ENCODE measurements at regions not wholly inside any gene's neighbourhood (a gene's known extent, or its start where the extent isn't known, plus 50 kb on each side); places are given as distances from the start of the nearest gene placed in this dataset.
"Not testable (repeated sequence)": the region's sequence is repeated elsewhere in the genome, so short reads cannot be mapped to it uniquely, and the experiment has no call there.

DNA sequence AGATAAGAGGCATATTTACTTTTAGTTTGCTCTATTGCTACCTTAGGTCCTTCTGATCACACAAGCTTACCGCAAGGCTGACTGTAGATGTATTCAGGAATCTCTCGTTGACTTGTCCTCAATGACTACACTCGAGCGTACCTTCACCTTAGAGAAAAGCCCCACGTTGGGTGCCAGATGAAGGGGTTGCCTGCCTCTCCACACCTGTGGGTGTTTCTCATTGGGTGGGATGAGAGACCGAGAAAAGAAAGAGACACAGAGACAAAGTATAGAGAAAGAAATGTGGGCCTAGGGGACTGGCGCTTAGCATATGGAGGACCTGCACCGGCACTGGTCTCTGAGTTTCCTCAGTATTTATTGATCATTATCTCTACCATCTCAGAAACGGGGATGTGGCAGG, 51.8 kb downstream of the ASCL4 start:
- no peak for DNase-seq (ENCODE audit: low spot score)

GRCh38 chr12:107829271-107829670, 54.8 kb downstream of the ASCL4 start:
- DNase-seq (ENCODE audit: low spot score) = no peak

GRCh38 chr12:107832441-107832840, 57.9 kb downstream of the ASCL4 start:
- DNase-seq (ENCODE audit: low spot score) = no peak

- no peak for DNase-seq (ENCODE audit: low spot score)
Observed at GRCh38 chr12:107840186-107840585, 65.7 kb downstream of the ASCL4 start.

GRCh38 chr12:107843351-107844311, 69.1 kb downstream of the ASCL4 start:
- no peak for DNase-seq (ENCODE audit: low spot score)

DNA sequence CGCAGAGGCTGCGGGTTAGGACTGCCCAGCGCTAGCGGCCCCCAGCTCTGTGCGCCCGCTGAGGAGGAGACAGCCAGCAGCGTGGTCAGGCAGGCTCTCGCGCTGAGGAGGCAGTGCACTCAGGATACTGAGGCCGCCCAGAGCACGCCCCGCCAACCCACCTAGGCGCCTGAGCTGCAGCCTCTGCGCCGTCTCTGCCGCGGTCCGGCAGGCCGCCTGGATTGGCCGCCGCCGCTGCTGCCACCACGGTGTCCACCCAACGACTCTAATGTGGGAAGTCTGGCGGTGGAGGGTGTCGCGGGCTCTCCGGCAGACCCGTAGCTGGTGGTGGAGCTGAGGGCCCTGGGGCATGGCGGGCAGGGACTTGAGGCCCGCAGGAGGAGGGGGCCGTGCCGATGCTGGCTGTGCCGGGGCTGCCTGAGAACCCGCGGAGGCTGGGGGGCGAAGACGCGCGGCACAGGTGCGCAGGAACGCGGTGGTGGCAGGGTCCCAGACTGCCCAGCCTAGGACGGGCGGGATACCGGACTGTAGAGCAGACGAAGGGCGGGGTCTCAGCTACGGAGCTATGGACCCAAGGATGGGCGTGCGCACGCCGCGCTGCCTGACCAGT, 69.9 kb downstream of the ASCL4 start:
- no peak for DNase-seq (ENCODE audit: low spot score)

GRCh38 chr12:107845226-107845979, 70.9 kb downstream of the ASCL4 start:
- DNase-seq (ENCODE audit: low spot score) = no peak

GRCh38 chr12:107845980-107846659, 71.6 kb downstream of the ASCL4 start:
- DNase-seq (ENCODE audit: low spot score) = no peak

DNA sequence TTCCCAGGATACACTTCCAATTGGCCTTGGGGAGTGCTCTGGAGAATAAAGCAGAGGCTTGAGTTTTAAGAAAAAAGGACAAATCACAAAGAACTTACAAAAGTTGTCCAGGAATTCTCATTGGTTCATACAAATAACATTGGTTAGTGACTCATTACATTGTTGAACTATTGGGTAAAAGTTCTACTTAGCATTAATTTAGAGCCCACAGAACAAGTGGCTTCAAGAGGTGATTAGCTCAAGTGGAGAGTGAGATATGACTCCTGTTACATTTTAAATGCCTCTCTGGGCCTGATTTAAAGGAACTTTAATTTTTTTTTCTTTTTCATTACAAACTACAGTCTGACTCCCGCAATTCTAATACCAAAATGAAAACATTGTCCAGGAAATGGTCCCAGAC, 72.9 kb downstream of the ASCL4 start:
- no peak for DNase-seq (ENCODE audit: low spot score)

GRCh38 chr12:107847830-107848229, 73.3 kb downstream of the ASCL4 start:
- DNase-seq (ENCODE audit: low spot score) = no peak

- DNase-seq (ENCODE audit: low spot score) = no peak
Observed at GRCh38 chr12:107853479-107853878, 79.0 kb downstream of the ASCL4 start.

DNA sequence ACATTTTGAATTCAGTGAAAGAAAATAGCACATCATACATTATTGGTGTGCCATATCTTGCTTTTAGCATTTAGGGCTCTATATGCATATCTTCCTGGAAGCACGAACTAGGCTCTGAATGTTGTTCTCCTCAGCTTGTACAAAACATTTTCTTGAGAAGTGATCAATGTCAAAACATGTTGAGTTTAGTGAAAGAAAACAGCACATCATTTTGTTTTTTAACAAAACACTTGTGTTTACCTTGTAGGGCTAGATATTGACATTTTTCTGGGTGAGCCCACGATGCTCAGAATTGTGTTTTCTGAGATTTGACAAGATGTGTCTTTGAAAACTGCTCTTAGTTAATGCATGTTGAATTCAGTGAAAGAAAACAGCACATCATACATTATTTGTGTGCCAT, 81.0 kb downstream of the ASCL4 start:
- DNase-seq (ENCODE audit: low spot score) = no peak

DNA sequence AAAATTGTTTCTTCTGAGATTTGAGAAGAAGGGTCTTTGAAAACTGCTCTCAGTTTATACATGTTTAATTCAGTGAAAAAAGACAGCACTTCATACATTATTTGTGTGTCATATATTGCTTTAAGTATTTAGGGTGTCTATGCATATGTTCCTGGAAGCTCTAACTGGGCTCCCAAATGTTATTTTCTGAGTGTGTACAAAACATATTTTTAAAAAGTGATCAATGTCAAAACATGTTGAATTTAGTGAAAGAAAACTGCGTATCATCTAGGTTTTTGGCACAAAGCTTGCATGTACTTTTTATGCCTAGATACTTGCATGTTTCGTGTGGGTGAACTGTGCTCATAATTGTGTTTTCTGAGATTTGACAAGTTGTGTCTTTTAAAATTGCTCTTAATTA, 81.6 kb downstream of the ASCL4 start:
- no peak for DNase-seq (ENCODE audit: low spot score)

GRCh38 chr12:107857191-107857590, 82.7 kb downstream of the ASCL4 start:
- DNase-seq (ENCODE audit: low spot score) = no peak

DNA sequence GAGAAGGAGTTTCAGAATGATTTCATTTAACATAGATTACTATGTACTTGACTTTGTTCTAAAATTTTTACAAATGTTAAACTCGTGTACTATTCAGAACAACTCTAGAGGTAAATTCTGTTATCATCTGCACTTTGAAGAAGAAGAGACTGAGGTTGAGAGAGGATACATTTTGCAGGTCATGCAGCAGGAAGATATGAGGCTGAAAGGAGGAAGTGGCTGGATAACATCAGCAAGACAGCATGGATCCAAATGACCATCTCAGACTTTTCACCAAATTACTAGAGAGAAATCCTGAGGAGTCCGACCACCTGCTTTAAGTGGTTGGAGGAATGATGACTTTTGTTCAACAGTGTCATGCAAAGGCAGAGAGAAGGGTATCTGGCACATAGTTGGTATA, 84.9 kb downstream of the ASCL4 start:
- DNase-seq (ENCODE audit: low spot score) = no peak

DNA sequence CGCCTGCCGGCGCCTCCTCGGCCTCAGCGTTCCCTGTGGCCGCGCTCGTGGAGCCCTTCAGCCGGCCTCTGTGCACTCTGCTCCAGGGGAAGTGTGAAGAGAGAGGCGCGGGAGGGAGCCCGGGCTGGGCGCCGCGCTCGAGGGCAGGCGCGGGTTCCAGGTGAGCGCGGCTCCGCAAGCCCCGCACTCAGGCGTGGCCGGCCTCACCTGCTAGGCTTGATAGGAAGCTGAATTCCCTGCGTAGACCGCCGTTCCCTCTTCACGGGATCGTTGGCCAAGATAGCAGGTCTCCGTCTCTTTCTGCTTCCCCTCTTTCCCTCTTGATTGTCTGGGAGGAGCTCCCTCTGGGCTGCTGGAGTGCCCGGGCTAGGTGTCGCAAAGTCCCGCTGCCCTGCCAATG, 89.7 kb downstream of the ASCL4 start:
- DNase-seq (ENCODE audit: low spot score) = no peak

DNA sequence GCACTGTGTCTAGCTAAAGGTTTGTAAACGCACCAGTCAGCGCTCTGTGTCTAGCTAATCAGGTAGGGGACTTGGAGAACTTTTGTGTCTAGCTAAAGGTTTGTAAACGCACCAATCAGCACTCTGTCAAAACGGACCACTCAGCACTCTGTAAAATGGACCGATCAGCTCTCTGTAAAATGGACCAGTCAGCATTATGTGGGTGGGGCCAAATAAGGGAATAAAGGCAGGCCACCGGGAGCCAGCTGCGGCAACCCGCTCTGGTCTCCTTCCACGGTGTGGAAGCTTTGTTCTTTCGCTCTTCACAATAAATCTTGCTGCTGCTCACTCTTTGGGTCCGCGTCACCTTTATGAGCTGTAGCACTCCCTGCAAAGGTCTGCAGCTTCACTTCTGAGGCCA, 90.2 kb downstream of the ASCL4 start:
- not testable (repeated sequence) for DNase-seq (ENCODE audit: low spot score)

DNA sequence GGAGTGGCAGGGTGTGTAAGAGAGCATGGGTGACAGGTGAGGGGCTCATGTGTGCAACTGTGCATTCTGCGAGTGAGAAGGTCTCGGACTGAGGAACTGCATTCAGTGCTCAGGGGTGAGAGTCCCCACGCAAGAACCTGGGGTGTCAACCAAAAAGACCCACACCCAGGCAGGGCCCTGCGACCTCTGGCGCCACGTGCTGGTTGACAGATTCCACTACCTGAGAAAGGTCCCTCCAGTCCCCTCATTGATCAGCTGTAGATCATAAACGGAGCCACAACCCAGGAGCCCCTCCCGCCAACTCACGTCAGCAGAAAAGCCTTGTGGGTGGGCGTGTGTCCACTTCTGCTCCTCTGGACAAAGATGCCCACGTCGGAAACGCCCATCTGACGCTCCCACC, 98.7 kb downstream of the ASCL4 start:
- no peak for DNase-seq (ENCODE audit: low spot score)

DNA sequence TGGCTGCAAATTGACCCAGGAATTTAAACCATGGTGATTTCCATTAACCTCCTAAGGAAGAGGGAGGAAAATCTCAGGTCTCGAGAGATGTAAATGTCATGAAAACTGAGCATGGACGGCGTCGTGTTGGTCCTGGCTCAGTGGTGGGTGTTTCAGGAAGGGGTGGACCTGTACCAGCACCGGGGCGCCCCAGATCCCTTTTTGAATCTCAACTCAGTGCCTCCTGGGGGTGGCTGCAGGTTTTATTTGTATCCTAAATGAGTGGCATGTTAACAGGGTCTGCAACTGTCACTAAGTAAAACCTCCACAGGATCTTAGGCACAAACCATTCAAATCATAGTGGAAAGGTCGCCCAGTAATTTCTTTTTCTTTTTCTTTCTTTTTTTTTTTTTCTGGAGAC, 101.3 kb downstream of the ASCL4 start:
- DNase-seq (ENCODE audit: low spot score) = no peak

DNA sequence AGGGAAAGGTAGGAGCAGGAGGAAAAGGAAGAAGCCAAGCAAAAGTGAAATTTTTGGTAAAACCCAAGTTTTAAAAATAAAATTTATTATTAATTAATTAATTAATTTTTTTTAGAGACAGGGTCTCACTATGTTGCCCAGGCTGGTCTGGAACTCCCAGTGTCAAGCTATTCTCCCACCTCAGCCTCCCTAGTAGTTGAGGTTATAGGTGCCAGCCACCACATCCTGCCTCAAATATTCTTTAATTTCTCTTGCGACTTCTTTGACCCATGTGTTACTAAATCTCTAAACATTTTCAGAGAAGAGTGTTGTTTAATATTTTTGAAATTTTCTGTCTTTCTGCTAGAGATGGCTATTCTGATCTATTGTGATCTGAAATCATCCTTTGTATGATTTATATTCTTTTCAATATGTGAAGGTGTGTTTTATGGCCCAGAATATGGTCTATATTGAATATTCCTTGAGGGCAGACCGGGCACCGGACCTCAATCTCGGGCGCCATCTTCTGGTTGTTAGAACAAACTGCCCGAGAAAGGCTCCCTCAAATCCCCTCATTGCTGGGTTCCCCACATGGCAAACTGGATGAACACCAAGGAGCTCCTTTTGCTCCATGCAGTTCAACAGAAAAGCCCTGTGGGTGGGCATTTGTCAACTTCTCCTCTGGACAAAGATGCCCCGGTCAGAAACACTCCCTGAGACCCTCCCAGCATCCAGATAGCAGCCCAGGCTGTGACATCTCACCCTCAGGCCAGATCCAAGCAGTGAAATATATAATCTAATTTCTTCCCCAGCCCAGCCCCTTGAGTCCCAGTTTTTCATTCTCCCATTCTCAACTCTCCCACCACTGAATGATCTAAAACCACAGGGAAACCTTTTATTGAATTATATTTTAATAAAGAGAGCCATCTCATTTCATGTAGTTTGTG, 110.5 kb downstream of the ASCL4 start:
- peak; percentile 51 for DNase-seq (ENCODE audit: low spot score)

- no peak for DNase-seq (ENCODE audit: low spot score)
Observed at GRCh38 chr12:107888789-107889188, 114.3 kb downstream of the ASCL4 start.
